SK-N-SH treated with all-trans-retinoic acid at 6 μM for 48 hours (cell line): ENCODE measurements at regions not wholly inside any gene's neighbourhood (a gene's known extent, or its start where the extent isn't known, plus 50 kb on each side); places are given as distances from the start of the nearest gene placed in this dataset.
"Not testable (repeated sequence)": the region's sequence is repeated elsewhere in the genome, so short reads cannot be mapped to it uniquely, and the experiment has no call there.

Experiments
- ARNTL ChIP-seq: fragments of 450-650 bp; formaldehyde crosslinking; IDR thresholded peaks from 2 replicates; pipeline ENCODE4 v1.5.0; 2020; ENCODE audit warnings: low read depth, mild to moderate bottlenecking, moderate library complexity, borderline replicate concordance
- BACH2 ChIP-seq: fragments of 250-450 bp; sonication (Bioruptor Pico); IDR thresholded peaks from 2 replicates; pipeline ENCODE4 v1.9.0; 2021; ENCODE audit warnings: mild to moderate bottlenecking, borderline replicate concordance
- CSDC2 ChIP-seq: fragments of 250-450 bp; sonication (Bioruptor Pico); IDR thresholded peaks from 2 replicates; pipeline ENCODE4 v1.5.0; 2020; ENCODE audit warnings: mild to moderate bottlenecking, moderate library complexity
- ESRRG ChIP-seq: fragments of 250-450 bp; sonication (Bioruptor Pico); IDR thresholded peaks from 2 replicates; pipeline ENCODE4 v1.6.1; 2021; ENCODE audit warnings: mild to moderate bottlenecking
- GLIS3 ChIP-seq: fragments of 250-450 bp; sonication (Bioruptor Pico); IDR thresholded peaks from 2 replicates; pipeline ENCODE4 v1.5.0; 2020; ENCODE audit warnings: mild to moderate bottlenecking, moderate library complexity
- OSR1 ChIP-seq: fragments of 250-450 bp; sonication (Bioruptor Pico); IDR thresholded peaks from 2 replicates; pipeline ENCODE4 v1.8.0; 2022; ENCODE audit warnings: moderate library complexity, mild to moderate bottlenecking, inconsistent platforms
- PPARA ChIP-seq: fragments of 250-450 bp; sonication (Bioruptor Pico); IDR thresholded peaks from 2 replicates; pipeline ENCODE4 v1.5.0; 2020; ENCODE audit warnings: mild to moderate bottlenecking, borderline replicate concordance
- TCF4 ChIP-seq: fragments of 250-450 bp; sonication (Bioruptor Pico); IDR thresholded peaks from 2 replicates; pipeline ENCODE4 v1.8.0; 2021; ENCODE audit warnings: mild to moderate bottlenecking, moderate library complexity, borderline replicate concordance
- ZC3H10 ChIP-seq: fragments of 250-450 bp; sonication (Bioruptor Pico); IDR thresholded peaks from 2 replicates; pipeline ENCODE4 v1.5.1; 2021; ENCODE audit warnings: mild to moderate bottlenecking, moderate library complexity
- ZFP3 ChIP-seq: fragments of 250-450 bp; sonication (Bioruptor Pico); IDR thresholded peaks from 2 replicates; pipeline ENCODE4 v1.5.0; 2020; ENCODE audit warnings: mild to moderate bottlenecking, moderate library complexity
- ZFP30 ChIP-seq: fragments of 450-650 bp; formaldehyde crosslinking; IDR thresholded peaks from 2 replicates; pipeline ENCODE4 v1.5.0; 2022; ENCODE audit warnings: mild to moderate bottlenecking, moderate library complexity
- TF ChIP-seq, protein P1 (sequence below): fragments of 250-450 bp; sonication (Bioruptor Pico); IDR thresholded peaks from 2 replicates; pipeline ENCODE4 v1.8.0; 2020; ENCODE audit warnings: mild to moderate bottlenecking, moderate library complexity, borderline replicate concordance
- TF ChIP-seq, protein P2 (sequence below): fragments of 250-450 bp; sonication (Bioruptor Pico); IDR thresholded peaks from 2 replicates; pipeline ENCODE4 v1.5.1; 2020; ENCODE audit warnings: low read depth, mild to moderate bottlenecking, moderate library complexity
- TF ChIP-seq, protein P3 (sequence below): fragments of 250-450 bp; sonication (Bioruptor Pico); IDR thresholded peaks from 2 replicates; pipeline ENCODE4 v1.8.0; 2021; ENCODE audit warnings: low read depth, mild to moderate bottlenecking, moderate library complexity, borderline replicate concordance

DNA sequence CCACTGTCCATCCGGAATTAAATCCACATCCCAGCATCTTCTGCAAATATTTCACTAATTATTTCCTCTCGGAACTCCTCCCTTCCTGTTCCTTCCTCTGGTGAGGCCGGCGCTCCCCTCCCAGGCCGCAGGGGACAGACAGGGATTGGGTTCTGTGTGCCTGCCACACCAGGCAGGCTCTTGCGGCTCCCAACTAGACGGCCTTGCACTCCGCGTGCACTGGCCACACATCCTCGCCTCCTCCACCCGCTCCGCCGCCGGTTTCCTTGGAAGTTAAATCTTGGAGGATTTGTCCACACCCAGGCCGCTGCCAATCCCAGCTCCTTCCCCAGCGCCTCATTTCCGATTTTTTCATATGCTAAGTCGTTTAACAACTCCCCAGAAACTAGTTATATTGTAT, 157.6 kb upstream of the CACNA1E start:
- TF ChIP-seq, protein P1, sequence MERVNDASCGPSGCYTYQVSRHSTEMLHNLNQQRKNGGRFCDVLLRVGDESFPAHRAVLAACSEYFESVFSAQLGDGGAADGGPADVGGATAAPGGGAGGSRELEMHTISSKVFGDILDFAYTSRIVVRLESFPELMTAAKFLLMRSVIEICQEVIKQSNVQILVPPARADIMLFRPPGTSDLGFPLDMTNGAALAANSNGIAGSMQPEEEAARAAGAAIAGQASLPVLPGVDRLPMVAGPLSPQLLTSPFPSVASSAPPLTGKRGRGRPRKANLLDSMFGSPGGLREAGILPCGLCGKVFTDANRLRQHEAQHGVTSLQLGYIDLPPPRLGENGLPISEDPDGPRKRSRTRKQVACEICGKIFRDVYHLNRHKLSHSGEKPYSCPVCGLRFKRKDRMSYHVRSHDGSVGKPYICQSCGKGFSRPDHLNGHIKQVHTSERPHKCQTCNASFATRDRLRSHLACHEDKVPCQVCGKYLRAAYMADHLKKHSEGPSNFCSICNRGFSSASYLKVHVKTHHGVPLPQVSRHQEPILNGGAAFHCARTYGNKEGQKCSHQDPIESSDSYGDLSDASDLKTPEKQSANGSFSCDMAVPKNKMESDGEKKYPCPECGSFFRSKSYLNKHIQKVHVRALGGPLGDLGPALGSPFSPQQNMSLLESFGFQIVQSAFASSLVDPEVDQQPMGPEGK = not testable (repeated sequence)
- TF ChIP-seq, protein P2, sequence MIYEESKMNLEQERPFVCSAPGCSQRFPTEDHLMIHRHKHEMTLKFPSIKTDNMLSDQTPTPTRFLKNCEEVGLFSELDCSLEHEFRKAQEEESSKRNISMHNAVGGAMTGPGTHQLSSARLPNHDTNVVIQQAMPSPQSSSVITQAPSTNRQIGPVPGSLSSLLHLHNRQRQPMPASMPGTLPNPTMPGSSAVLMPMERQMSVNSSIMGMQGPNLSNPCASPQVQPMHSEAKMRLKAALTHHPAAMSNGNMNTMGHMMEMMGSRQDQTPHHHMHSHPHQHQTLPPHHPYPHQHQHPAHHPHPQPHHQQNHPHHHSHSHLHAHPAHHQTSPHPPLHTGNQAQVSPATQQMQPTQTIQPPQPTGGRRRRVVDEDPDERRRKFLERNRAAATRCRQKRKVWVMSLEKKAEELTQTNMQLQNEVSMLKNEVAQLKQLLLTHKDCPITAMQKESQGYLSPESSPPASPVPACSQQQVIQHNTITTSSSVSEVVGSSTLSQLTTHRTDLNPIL (CRISPR knock-in tag) = not testable (repeated sequence)
- TF ChIP-seq ESRRG (CRISPR knock-in tag); GLIS3 (CRISPR knock-in tag); ARNTL (CRISPR knock-in tag); BACH2 (CRISPR knock-in tag); TCF4; CSDC2 (CRISPR knock-in tag); ZC3H10 (CRISPR knock-in tag); ZFP3 (CRISPR knock-in tag); PPARA; OSR1 (CRISPR knock-in tag); ZFP30 (CRISPR knock-in tag): not testable (repeated sequence)
- TF ChIP-seq, protein P3, sequence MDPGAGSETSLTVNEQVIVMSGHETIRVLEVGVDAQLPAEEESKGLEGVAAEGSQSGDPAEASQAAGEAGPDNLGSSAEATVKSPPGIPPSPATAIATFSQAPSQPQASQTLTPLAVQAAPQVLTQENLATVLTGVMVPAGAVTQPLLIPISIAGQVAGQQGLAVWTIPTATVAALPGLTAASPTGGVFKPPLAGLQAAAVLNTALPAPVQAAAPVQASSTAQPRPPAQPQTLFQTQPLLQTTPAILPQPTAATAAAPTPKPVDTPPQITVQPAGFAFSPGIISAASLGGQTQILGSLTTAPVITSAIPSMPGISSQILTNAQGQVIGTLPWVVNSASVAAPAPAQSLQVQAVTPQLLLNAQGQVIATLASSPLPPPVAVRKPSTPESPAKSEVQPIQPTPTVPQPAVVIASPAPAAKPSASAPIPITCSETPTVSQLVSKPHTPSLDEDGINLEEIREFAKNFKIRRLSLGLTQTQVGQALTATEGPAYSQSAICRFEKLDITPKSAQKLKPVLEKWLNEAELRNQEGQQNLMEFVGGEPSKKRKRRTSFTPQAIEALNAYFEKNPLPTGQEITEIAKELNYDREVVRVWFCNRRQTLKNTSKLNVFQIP (CRISPR knock-in tag) = not testable (repeated sequence)
